HL-60 (cell line): ENCODE measurements at regions not wholly inside any gene's neighbourhood (a gene's known extent, or its start where the extent isn't known, plus 50 kb on each side); places are given as distances from the start of the nearest gene placed in this dataset.

Experiments used
- DNase-seq, 2 experiments: peaks; one replicate each; pipeline ENCODE4 v3.0.0-alpha.2; 2010 to 2020; ENCODE audit warnings: low read depth in 1 of 2, low spot score in 1 of 2
- H3K27ac ChIP-seq: fragments of 250-450 bp; sonication (Bioruptor Pico); replicated peaks from 2 replicates; pipeline ENCODE4 v1.5.1; 2020; ENCODE audit warnings: mild to moderate bottlenecking, moderate library complexity
- H3K27me3 ChIP-seq: fragments of 250-450 bp; sonication (Bioruptor Pico); 2 replicates; pipeline ENCODE4 v1.5.1; 2021; ENCODE audit warnings: mild to moderate bottlenecking, moderate library complexity; ENCODE audit not compliant: insufficient read depth, poor library complexity, severe bottlenecking
- H3K4me3 ChIP-seq: replicated peaks from 2 replicates; pipeline ENCODE4 v1.5.1; 2011; ENCODE audit warnings: mild to moderate bottlenecking, control low read depth, low read length; ENCODE audit not compliant: insufficient read depth
- CTCF ChIP-seq: IDR thresholded peaks from one replicate; pipeline ENCODE4 v1.5.1; 2011; ENCODE audit warnings: low read length, control low read depth, inconsistent platforms; ENCODE audit not compliant: insufficient read depth
- GABPA ChIP-seq: IDR thresholded peaks from 2 replicates; pipeline ENCODE4 v1.6.1; 2012; ENCODE audit warnings: low read depth
- POLR2AphosphoS5 ChIP-seq: IDR thresholded peaks from 2 replicates; pipeline ENCODE4 v1.6.1; 2012; ENCODE audit warnings: low read depth
- REST ChIP-seq: IDR thresholded peaks from 2 replicates; pipeline ENCODE4 v1.6.1; 2012; ENCODE audit warnings: low read depth; ENCODE audit not compliant: insufficient replicate concordance
- SPI1 ChIP-seq: IDR thresholded peaks from 2 replicates; pipeline ENCODE4 v1.6.1; 2012; ENCODE audit warnings: low read depth, mild to moderate bottlenecking, borderline replicate concordance

- no peak for TF ChIP-seq GABPA
- no peak for TF ChIP-seq SPI1
- no peak for TF ChIP-seq POLR2AphosphoS5
- TF ChIP-seq CTCF, result no peak
- TF ChIP-seq REST, result no peak
- no peaks in the 10 kb centered on the region for H3K27me3 ChIP-seq
- no peak overlapping the region for H3K27ac ChIP-seq
- DNase-seq, result no peak
- no peak overlapping the region for H3K4me3 ChIP-seq
Measured at GRCh38 chr6:18605841-18606240, 218.7 kb downstream of the RNF144B start.

GRCh38 chr6:18609715-18610114 is 222.6 kb downstream of the RNF144B start:
- Histone ChIP-seq H3K27me3 (no peaks in the 10 kb centered on the region), H3K4me3 (no peak overlapping the region), H3K27ac (no peak overlapping the region)
- no peak for DNase-seq
- TF ChIP-seq SPI1 (no peak), CTCF (no peak), REST (no peak), GABPA (no peak), POLR2AphosphoS5 (no peak)

GRCh38 chr6:18613319-18613925 is 226.3 kb downstream of the RNF144B start:
- Histone ChIP-seq H3K27ac (no peak overlapping the region), H3K4me3 (no peak overlapping the region), H3K27me3 (no peaks in the 10 kb centered on the region)
- TF ChIP-seq REST (no peak), SPI1 (no peak), CTCF (no peak), GABPA (no peak), POLR2AphosphoS5 (no peak)
- DNase-seq, result no peak
